ENCODE measurements at regions not wholly inside any gene's neighbourhood (a gene's known extent, or its start where the extent isn't known, plus 50 kb on each side); places are given as distances from the start of the nearest gene placed in this dataset.
"Not testable (repeated sequence)": the region's sequence is repeated elsewhere in the genome, so short reads cannot be mapped to it uniquely, and the experiment has no call there.

GRCh38 chr4:114046331-114046730 lies 66.9 kb upstream of the ARSJ start:
- Histone ChIP-seq H3K9me2 (ENCODE audit: insufficient read depth, low read length) (no peaks in the 10 kb centered on the region), H3K36me3 (ENCODE audit: insufficient read depth, low read length) (no peaks in the 10 kb centered on the region), H2AFZ (ENCODE audit: low read length) (no peak overlapping the region), H3K4me3 (ENCODE audit: low read depth, low read length, poor library complexity, severe bottlenecking) (no peak overlapping the region), H3K9me3 (ENCODE audit: low read length) (no peaks in the 10 kb centered on the region), H3K79me2 (ENCODE audit: insufficient read depth, low read depth, low read length) (no peaks in the 10 kb centered on the region), H4K20me1 (ENCODE audit: insufficient read depth, low read length) (no peaks in the 10 kb centered on the region), H3K27ac (ENCODE audit: low read depth, low read length, poor library complexity, severe bottlenecking) (no peak overlapping the region), H3K4me2 (ENCODE audit: low read length) (no peak overlapping the region), H3K4me1 (ENCODE audit: insufficient read depth, low read length, poor library complexity, severe bottlenecking) (no peaks in the 10 kb centered on the region)
- intact Hi-C loops (cut with micrococcal nuclease; ENCODE audit: unreplicated experiment): no loop called here
- ChIA-PET POLR2A (interaction anchor here (0.9 kb wide), 1 partner anchor 11 kb away, joined by 3 read pairs; no protein-coding TSS in a partner anchor), CTCF (ENCODE audit: unreplicated experiment) (no interaction called here)
- TF ChIP-seq EZH2phosphoT487 (IDR thresholded peaks at IDR 0.05; ENCODE audit: borderline replicate concordance, low read depth, low read length) (no peak), CTCF (conservative IDR thresholded peaks at IDR 0.05; ENCODE audit: low read length) (no peak)
- DNase-seq (ENCODE audit: low spot score): no peak
- BruUV-seq (replicated peaks): no TSS peak

GRCh38 chr4:114048154-114048553 lies 68.7 kb upstream of the ARSJ start:
- H3K4me1 ChIP-seq (ENCODE audit: insufficient read depth, low read length, poor library complexity, severe bottlenecking); H3K9me3 ChIP-seq (ENCODE audit: low read length); BruUV-seq (replicated peaks); H4K20me1 ChIP-seq (ENCODE audit: insufficient read depth, low read length); intact Hi-C loops (cut with micrococcal nuclease; ENCODE audit: unreplicated experiment); H3K9me2 ChIP-seq (ENCODE audit: insufficient read depth, low read length); H3K79me2 ChIP-seq (ENCODE audit: insufficient read depth, low read depth, low read length); H3K27ac ChIP-seq (ENCODE audit: low read depth, low read length, poor library complexity, severe bottlenecking); H3K36me3 ChIP-seq (ENCODE audit: insufficient read depth, low read length); H2AFZ ChIP-seq (ENCODE audit: low read length); POLR2A ChIA-PET; H3K4me2 ChIP-seq (ENCODE audit: low read length); CTCF ChIA-PET (ENCODE audit: unreplicated experiment); H3K4me3 ChIP-seq (ENCODE audit: low read depth, low read length, poor library complexity, severe bottlenecking); DNase-seq (ENCODE audit: low spot score): not testable (repeated sequence)

- Histone ChIP-seq H3K36me3 (ENCODE audit: insufficient read depth, low read length) (no peaks in the 10 kb centered on the region), H3K9me3 (ENCODE audit: low read length) (no peaks in the 10 kb centered on the region), H2AFZ (ENCODE audit: low read length) (no peak overlapping the region), H3K27ac (ENCODE audit: low read depth, low read length, poor library complexity, severe bottlenecking) (no peak overlapping the region), H3K4me2 (ENCODE audit: low read length) (no peak overlapping the region), H4K20me1 (ENCODE audit: insufficient read depth, low read length) (no peaks in the 10 kb centered on the region), H3K4me1 (ENCODE audit: insufficient read depth, low read length, poor library complexity, severe bottlenecking) (no peaks in the 10 kb centered on the region), H3K4me3 (ENCODE audit: low read depth, low read length, poor library complexity, severe bottlenecking) (no peak overlapping the region), H3K9me2 (ENCODE audit: insufficient read depth, low read length) (no peaks in the 10 kb centered on the region), H3K79me2 (ENCODE audit: insufficient read depth, low read depth, low read length) (no peaks in the 10 kb centered on the region)
- intact Hi-C loops (cut with micrococcal nuclease; ENCODE audit: unreplicated experiment): no loop called here
- BruUV-seq (replicated peaks): no TSS peak
- ChIA-PET POLR2A (no interaction called here), CTCF (ENCODE audit: unreplicated experiment) (no interaction called here)
- TF ChIP-seq CTCF (conservative IDR thresholded peaks at IDR 0.05; ENCODE audit: low read length) (no peak), EZH2phosphoT487 (IDR thresholded peaks at IDR 0.05; ENCODE audit: borderline replicate concordance, low read depth, low read length) (no peak)
- no peak for DNase-seq (ENCODE audit: low spot score)
Measured at GRCh38 chr4:114052227-114052626, 72.8 kb upstream of the ARSJ start.

All from OCI-LY7 (cell line).